Stimulated activated CD8-positive, alpha-beta memory T cell treated with anti-CD3 and anti-CD28 coated beads, Interleukin-12 subunit alpha, Interleukin-12 subunit beta, amount 100 ng/mL, for 24 hours (primary cell): ENCODE measurements at regions not wholly inside any gene's neighbourhood (a gene's known extent, or its start where the extent isn't known, plus 50 kb on each side); places are given as distances from the start of the nearest gene placed in this dataset.
"Not testable (repeated sequence)": the region's sequence is repeated elsewhere in the genome, so short reads cannot be mapped to it uniquely, and the experiment has no call there.

Source experiments
- DNase-seq: peaks from one replicate; pipeline ENCODE4 v3.0.0-alpha.2; 2020; ENCODE audit errors: extremely low read depth

- no peak for DNase-seq
These were observed 243.0 kb upstream of the PDE3A start for GRCh38 chr12:20125276-20125798.

DNA sequence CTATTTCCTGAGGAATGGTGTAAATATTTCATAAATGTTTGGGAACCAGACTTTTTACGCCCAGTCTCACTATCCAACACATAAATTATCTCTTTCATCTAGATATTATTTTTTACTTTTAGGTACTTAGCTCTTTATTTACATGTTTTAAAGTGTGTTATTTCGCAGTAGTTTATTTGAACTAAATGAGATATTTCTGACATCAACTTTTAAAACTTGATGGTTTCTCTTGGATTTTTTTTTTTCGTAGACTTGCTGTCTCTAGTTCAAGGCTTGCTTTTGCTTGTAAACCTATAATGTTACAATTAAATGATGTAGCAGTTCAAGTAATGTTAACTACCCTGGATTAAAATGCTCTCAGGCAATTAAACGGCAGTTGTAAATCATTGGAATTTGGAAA lies 241.7 kb upstream of the PDE3A start:
- no peak for DNase-seq

DNA sequence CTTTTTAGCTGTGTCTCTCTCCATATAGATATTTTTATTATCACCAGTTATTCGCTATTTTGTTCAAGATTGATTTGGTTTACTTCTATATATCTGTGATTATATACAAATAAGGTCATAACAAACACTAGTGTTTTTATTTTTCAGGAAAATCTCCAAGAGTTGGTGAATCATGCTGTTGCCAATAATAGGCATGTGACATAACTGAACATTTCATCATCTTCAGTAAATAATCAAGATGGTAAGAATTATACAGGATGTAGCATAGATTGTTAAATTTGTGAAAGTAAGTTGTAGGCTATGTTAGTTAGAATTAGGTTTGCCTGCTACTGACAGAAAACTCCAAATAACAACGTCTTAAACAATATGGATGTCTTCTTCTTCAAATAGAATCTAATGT lies 240.9 kb upstream of the PDE3A start:
- DNase-seq: no peak

DNA sequence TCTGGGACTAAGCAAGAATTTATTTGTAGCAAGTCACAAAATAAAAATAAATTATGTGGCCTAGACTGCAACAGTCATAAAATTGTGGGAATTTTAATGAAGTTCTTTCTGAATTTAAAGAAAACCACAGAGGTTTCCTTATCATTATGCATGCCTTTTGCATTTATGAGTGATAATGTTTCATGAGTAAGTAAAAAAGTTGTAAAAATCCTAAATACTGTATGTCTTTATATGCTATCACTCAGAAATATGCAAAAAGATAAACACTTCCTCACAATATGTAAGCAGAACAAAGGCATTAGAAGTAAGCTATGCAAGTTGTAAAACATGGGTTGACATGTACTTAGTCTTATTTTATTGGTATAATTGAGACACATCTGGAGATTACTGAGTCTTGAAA lies 239.4 kb upstream of the PDE3A start:
- no peak for DNase-seq

DNA sequence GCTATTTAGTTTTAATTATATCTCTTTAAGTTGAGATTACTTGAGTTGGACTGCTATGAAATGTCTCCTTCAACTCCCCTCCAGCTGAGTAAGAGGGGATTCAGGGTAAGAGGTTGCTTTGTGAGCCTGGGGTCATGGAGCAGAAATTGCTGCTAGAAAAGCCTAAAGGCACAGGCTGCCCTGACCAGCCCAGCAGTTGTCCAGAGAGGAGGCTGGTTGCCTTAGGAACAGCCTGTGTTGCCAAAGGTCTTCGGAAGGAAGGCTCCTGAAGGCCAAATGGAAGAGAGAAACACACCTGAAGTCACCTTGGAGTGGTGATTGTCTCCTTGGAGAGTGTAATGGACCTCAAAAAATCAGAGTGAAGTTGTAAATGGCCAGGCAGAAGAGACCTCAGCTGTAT lies 235.5 kb upstream of the PDE3A start:
- no peak for DNase-seq

GRCh38 chr12:20134652-20135051 lies 233.7 kb upstream of the PDE3A start:
- no peak for DNase-seq

- DNase-seq: no peak
These were observed 227.6 kb upstream of the PDE3A start for GRCh38 chr12:20140751-20141150.

- DNase-seq: no peak
These were observed 226.0 kb upstream of the PDE3A start for GRCh38 chr12:20142316-20142715.

GRCh38 chr12:20142956-20143355 lies 225.4 kb upstream of the PDE3A start:
- no peak for DNase-seq

- DNase-seq: no peak
These were observed 224.0 kb upstream of the PDE3A start for GRCh38 chr12:20144341-20144740.

DNA sequence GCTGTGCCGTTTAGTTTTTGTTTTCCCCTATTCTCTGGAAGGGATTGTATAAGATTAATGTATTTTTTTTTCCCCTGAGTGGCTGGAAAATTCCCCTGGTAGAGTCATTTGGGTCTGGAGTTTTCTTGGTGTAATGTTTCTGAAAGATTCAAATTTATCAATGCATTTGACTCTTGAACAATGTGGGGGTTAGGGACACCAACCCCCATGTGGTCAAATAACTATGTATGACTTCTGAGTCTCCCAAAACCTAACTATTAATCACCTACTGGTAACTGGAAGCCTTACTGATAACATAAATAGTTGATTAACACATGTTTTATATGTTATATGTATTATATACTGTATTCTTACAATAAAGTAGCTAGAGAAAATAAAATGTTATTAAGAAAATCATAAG lies 220.1 kb upstream of the PDE3A start:
- DNase-seq: no peak

DNA sequence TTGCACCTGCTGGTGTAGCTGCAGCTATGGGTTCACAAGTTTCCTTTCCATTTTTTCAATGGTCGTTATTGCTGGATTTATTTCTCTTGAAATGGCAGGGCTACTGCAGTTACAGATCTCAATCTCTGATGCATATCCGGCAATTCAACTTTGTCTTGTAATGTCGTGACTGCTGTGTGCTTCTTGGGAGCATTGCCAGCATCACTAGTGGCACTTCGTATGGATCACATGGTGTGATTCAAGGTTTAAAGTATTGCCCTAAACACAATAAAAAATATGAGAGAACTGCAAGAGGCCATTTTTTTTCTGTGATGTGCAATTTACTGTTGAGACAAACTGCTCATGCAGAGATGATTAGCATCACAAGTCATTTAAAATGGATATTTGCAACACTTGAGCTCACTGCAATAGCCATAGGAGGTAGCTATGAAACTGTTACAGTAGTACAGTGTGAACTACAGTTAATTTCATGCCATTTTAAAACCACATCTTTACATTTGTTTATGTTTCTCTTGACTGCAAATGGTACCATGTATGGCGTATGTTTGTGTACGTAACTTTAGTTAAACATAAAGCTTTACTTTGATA lies 217.4 kb upstream of the PDE3A start:
- no peak for DNase-seq

GRCh38 chr12:20154052-20154451 lies 214.3 kb upstream of the PDE3A start:
- DNase-seq: no peak

GRCh38 chr12:20155374-20155773 lies 213.0 kb upstream of the PDE3A start:
- DNase-seq: no peak

- not testable (repeated sequence) for DNase-seq
These were observed 207.4 kb upstream of the PDE3A start for GRCh38 chr12:20160899-20161298.

GRCh38 chr12:20174528-20175175 lies 193.7 kb upstream of the PDE3A start:
- no peak for DNase-seq

GRCh38 chr12:20175704-20176388 lies 192.5 kb upstream of the PDE3A start:
- no peak for DNase-seq

DNA sequence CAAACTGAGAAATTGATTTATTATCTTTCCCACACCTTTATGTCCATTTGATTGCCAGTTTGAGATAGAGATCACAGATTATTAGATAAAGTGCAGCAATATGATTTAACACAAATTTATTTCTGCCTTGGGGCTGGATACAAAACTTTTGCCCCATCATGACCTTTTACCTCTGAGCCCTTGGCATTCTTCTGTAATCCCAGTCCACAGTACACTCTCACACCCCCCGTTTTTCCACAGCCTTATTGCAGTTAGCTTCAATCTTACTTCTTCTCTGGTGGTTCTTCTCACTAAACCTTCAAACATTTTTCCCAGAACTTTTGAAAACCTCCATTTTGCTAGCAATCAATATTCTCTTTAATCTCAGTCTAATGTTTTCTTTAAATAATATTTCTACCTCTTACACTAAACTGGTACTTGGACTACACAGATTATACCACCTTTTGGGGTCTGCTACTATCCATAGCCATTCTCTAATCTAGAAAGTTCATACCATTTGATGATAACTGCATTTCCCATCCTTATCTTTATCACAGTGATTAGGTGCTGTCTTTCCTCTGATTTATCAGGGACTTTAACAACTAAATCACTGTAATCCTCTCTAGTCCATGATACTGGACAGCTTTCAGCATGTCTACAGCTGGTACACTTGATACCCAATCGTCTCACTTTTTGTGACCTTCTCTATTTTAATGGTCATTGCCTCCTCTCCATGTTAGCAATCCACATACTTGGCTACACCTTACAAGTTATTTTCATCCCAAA lies 186.7 kb upstream of the PDE3A start:
- DNase-seq: no peak

GRCh38 chr12:20183563-20183962 lies 184.8 kb upstream of the PDE3A start:
- no peak for DNase-seq

- DNase-seq: no peak
These were observed 183.8 kb upstream of the PDE3A start for GRCh38 chr12:20184514-20184913.

DNA sequence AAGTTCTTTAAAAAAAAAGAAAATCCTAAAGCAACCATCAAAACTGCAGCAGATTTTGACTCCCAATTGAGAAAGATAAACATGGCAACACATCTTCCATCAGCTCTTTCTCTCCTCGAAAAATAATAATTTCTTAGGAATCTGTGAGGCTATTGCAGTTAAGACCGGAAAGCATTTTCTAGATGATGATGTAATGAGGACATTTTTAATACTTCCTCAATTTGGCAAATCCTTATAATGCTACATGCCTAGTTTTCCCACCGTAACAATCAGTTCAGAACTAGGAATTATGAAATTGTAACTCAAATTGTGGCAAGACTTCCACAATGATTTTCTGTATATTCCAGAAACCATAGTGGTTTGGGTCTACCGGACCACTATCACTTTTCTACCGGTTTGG lies 180.9 kb upstream of the PDE3A start:
- DNase-seq: no peak

GRCh38 chr12:20188930-20189653 lies 179.2 kb upstream of the PDE3A start:
- DNase-seq: no peak
